Bronchial epithelial cell (primary cell): ENCODE measurements at regions not wholly inside any gene's neighbourhood (a gene's known extent, or its start where the extent isn't known, plus 50 kb on each side); places are given as distances from the start of the nearest gene placed in this dataset.

Source experiments
- DNase-seq: peaks from one replicate; pipeline ENCODE4 v3.0.0-alpha.2; 2010; ENCODE audit warnings: low read depth
- FAIRE-seq: peaks from 2 replicates; lab custom pipeline; 2011; peaks lifted over from hg19 to GRCh38; lab: Jason Lieb, UNC
- H3K27me3 ChIP-seq: 2 replicates; pipeline ENCODE4 v1.5.1; 2011; ENCODE audit warnings: low read length; ENCODE audit not compliant: control insufficient read depth, insufficient read depth
- H3K36me3 ChIP-seq: 2 replicates; pipeline ENCODE4 v1.5.1; 2011; ENCODE audit warnings: low read length; ENCODE audit not compliant: control insufficient read depth, insufficient read depth
- H3K4me3 ChIP-seq: 2 replicates; pipeline ENCODE4 v1.5.1; 2011; ENCODE audit warnings: mild to moderate bottlenecking, low read depth, low read length, control low read depth
- TF ChIP-seq, protein P1 (sequence below): IDR thresholded peaks from 2 replicates; pipeline ENCODE4 v1.5.1; 2011; ENCODE audit warnings: mild to moderate bottlenecking, moderate library complexity, low read length, control low read depth, inconsistent platforms; ENCODE audit not compliant: insufficient read depth, severe bottlenecking

GRCh38 chr15:97153356-97153965 is 807.0 kb upstream of the ARRDC4 start:
- no peak for FAIRE-seq
- Histone ChIP-seq H3K4me3 (no peak overlapping the region), H3K36me3 (no peaks in the 10 kb centered on the region), H3K27me3 (no peaks in the 10 kb centered on the region)
- no peak for DNase-seq
- TF ChIP-seq, protein P1, sequence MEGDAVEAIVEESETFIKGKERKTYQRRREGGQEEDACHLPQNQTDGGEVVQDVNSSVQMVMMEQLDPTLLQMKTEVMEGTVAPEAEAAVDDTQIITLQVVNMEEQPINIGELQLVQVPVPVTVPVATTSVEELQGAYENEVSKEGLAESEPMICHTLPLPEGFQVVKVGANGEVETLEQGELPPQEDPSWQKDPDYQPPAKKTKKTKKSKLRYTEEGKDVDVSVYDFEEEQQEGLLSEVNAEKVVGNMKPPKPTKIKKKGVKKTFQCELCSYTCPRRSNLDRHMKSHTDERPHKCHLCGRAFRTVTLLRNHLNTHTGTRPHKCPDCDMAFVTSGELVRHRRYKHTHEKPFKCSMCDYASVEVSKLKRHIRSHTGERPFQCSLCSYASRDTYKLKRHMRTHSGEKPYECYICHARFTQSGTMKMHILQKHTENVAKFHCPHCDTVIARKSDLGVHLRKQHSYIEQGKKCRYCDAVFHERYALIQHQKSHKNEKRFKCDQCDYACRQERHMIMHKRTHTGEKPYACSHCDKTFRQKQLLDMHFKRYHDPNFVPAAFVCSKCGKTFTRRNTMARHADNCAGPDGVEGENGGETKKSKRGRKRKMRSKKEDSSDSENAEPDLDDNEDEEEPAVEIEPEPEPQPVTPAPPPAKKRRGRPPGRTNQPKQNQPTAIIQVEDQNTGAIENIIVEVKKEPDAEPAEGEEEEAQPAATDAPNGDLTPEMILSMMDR = no peak

GRCh38 chr15:97156739-97157265 is 803.7 kb upstream of the ARRDC4 start:
- FAIRE-seq (no peak), DNase-seq (no peak)
- TF ChIP-seq, protein P1 = no peak
- H3K4me3 ChIP-seq = no peak overlapping the region
- H3K36me3 ChIP-seq = no peaks in the 10 kb centered on the region
- H3K27me3 ChIP-seq = no peaks in the 10 kb centered on the region

DNA sequence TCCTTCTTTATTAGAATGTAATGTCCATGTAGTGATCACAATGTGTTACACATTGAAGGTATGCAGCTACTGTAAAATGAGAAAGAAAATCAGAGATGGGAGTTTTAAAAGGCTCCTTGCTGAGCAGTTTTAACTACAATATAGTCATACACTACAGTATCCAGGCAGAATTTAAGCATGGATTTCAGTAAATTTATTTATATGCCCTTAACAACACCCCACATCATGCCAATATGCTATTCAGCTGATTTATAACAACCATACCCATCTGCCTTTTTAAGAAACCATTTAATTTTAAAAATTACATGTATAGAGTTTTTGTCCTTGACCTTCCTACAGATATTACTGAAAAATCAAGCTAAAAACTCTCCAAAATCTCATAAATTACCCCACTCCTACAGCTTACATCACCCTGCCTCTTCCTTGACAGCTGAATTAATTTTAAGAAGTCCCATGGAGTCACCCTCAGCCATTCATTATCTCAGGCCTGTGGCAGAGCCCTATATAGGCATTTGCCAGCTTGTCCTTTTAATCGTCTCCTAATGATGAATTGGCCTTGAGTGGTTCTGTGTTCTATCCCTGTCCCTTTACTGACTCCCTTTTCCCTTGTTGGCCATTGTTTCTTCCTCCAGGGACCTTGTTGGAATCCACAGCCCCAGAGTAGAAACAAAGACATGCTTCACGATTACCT is 797.6 kb upstream of the ARRDC4 start:
- no peak for FAIRE-seq
- Histone ChIP-seq H3K4me3 (no peak overlapping the region), H3K36me3 (no peaks in the 10 kb centered on the region), H3K27me3 (no peaks in the 10 kb centered on the region)
- TF ChIP-seq, protein P1 = no peak
- no peak for DNase-seq

GRCh38 chr15:97165205-97165604 is 795.3 kb upstream of the ARRDC4 start:
- TF ChIP-seq, protein P1 = no peak
- H3K36me3 ChIP-seq = no peaks in the 10 kb centered on the region
- FAIRE-seq = no peak
- H3K27me3 ChIP-seq = no peaks in the 10 kb centered on the region
- DNase-seq = no peak
- H3K4me3 ChIP-seq = no peak overlapping the region

- DNase-seq (no peak), FAIRE-seq (peak; percentile 7)
Measured at GRCh38 chr15:97168704-97169475, 791.6 kb upstream of the ARRDC4 start.

More at GRCh38 chr15:97168704-97169475, 791.6 kb upstream of the ARRDC4 start:
- Histone ChIP-seq H3K27me3 (no peaks in the 10 kb centered on the region), H3K36me3 (no peaks in the 10 kb centered on the region), H3K4me3 (no peak overlapping the region)
- TF ChIP-seq, protein P1 = no peak
